HepG2 (cell line): ENCODE measurements at regions not wholly inside any gene's neighbourhood (a gene's known extent, or its start where the extent isn't known, plus 50 kb on each side); places are given as distances from the start of the nearest gene placed in this dataset.

Experiments used
- ATAC-seq: fragments of 200-7000 bp; cut with Tn5 transposase; 3 replicates; pipeline ENCODE4 v1.9.1; 2020; ENCODE audit warnings: mild to moderate bottlenecking, moderate library complexity
- BruUV-seq: library from RNA; stranded (reverse); fragments of 400-500 nt; replicated peaks from 2 replicates; lab custom pipeline; 2021; lab: Mats Ljungman, UMichigan
- CTCF ChIA-PET: fragments of 300-600 bp; formaldehyde crosslinking; extraction: SDS; loops from one replicate; lab custom pipeline; 2021; ENCODE audit warnings: low total read pairs, inconsistent platforms, low intra/inter-chr PET ratio; lab: Yijun Ruan, JAX
- POLR2A ChIA-PET: fragments of 350-600 bp; sonication (Branson Sonifier 250); formaldehyde crosslinking; loops from one replicate; lab custom pipeline; 2020; ENCODE audit warnings: antibody characterized with exemption, inconsistent platforms; lab: Yijun Ruan, JAX
- DNase-seq: peaks from one replicate; pipeline ENCODE4 v3.0.0-alpha.2; 2015; ENCODE audit warnings: low spot score
- FAIRE-seq: peaks from 3 replicates; lab custom pipeline; 2011; peaks lifted over from hg19 to GRCh38; lab: Jason Lieb, UNC
- H2AFZ ChIP-seq: one replicate; pipeline ENCODE4 v1.6.1; 2011; ENCODE audit warnings: low read length, inconsistent platforms
- H3K27ac ChIP-seq: fragments of 300-600 bp; 3 replicates; pipeline ENCODE4 v1.8.0; 2011; ENCODE audit warnings: mixed run types, mild to moderate bottlenecking, mixed read lengths, low read length, inconsistent platforms; ENCODE audit not compliant: insufficient read depth; ENCODE audit errors: extremely low read length
- H3K27me3 ChIP-seq, 2 experiments: fragments of 200-600 bp in 1 of 2; 2 replicates in 1 of 2; 3 replicates in 1 of 2; pipeline versions ENCODE4 v1.6.0 to v1.8.0; 2011; ENCODE audit warnings: low read length in 2 of 2, mild to moderate bottlenecking in 2 of 2, moderate library complexity in 2 of 2, inconsistent platforms in 1 of 2; ENCODE audit not compliant: insufficient read depth in 2 of 2, control insufficient read depth in 1 of 2
- H3K36me3 ChIP-seq, 2 experiments: fragments of 200-600 bp in 1 of 2; replicated peaks in 1 of 2; 2 replicates in 1 of 2; 3 replicates in 1 of 2; pipeline versions ENCODE4 v1.5.1 to v1.8.0; 2011; ENCODE audit warnings: low read length in 2 of 2, inconsistent platforms in 1 of 2; ENCODE audit not compliant: insufficient read depth in 2 of 2, control insufficient read depth in 1 of 2
- H3K4me1 ChIP-seq: 2 replicates; pipeline ENCODE4 v1.5.1; 2012; ENCODE audit warnings: low read length, inconsistent platforms; ENCODE audit not compliant: insufficient read depth
- H3K4me2 ChIP-seq: 2 replicates; pipeline ENCODE4 v1.6.0; 2011; ENCODE audit warnings: low read depth, low read length, inconsistent platforms
- H3K4me3 ChIP-seq, 3 experiments: fragments of 200-600 bp in 1 of 3; sonication (generic), shearing (Covaris generic) in 1 of 3; replicated peaks in 1 of 3; 2 replicates each; pipeline ENCODE4 v1.5.1; 2011 to 2016; ENCODE audit warnings: low read length in 3 of 3, inconsistent platforms in 2 of 3, low read depth in 2 of 3, mild to moderate bottlenecking in 2 of 3, control low read depth in 1 of 3, mixed read lengths in 1 of 3; ENCODE audit not compliant: insufficient read depth in 1 of 3
- H3K79me2 ChIP-seq: one replicate; pipeline ENCODE4 v1.6.1; 2011; ENCODE audit warnings: low read length, inconsistent platforms; ENCODE audit not compliant: insufficient read depth
- H3K9ac ChIP-seq: 2 replicates; pipeline ENCODE4 v1.6.0; 2011; ENCODE audit warnings: mild to moderate bottlenecking, low read depth, low read length, inconsistent platforms; ENCODE audit not compliant: insufficient read depth
- H3K9me3 ChIP-seq: 2 replicates; pipeline ENCODE4 v1.5.1; 2012; ENCODE audit warnings: mild to moderate bottlenecking, low read length
- H4K20me1 ChIP-seq: 2 replicates; pipeline ENCODE4 v1.6.0; 2011; ENCODE audit warnings: inconsistent platforms, mild to moderate bottlenecking, low read length, moderate library complexity; ENCODE audit not compliant: insufficient read depth
- AKAP8 ChIP-seq: sonication (generic); formaldehyde crosslinking; IDR thresholded peaks from 2 replicates; pipeline ENCODE4 v1.5.1; 2020; ENCODE audit warnings: mild to moderate bottlenecking, missing genetic modification reagents
- DZIP1 ChIP-seq: sonication (generic); formaldehyde crosslinking; IDR thresholded peaks from 2 replicates; pipeline ENCODE4 v1.5.0; 2020; ENCODE audit warnings: mild to moderate bottlenecking, missing genetic modification reagents
- IRF2 ChIP-seq: IDR thresholded peaks from 2 replicates; pipeline ENCODE4 v1.6.1; 2018; ENCODE audit warnings: missing genetic modification reagents, missing compliant biosample characterization
- ISL2 ChIP-seq: sonication (generic); formaldehyde crosslinking; IDR thresholded peaks from 2 replicates; pipeline ENCODE4 v1.5.0; 2020; ENCODE audit warnings: missing genetic modification reagents
- KAT8 ChIP-seq: IDR thresholded peaks from 2 replicates; pipeline ENCODE4 v1.6.1; 2016; ENCODE audit warnings: missing genetic modification reagents, missing compliant biosample characterization
- MLXIP ChIP-seq: sonication (generic); formaldehyde crosslinking; IDR thresholded peaks from 2 replicates; pipeline ENCODE4 v1.9.0; 2021; ENCODE audit warnings: missing genetic modification reagents, borderline replicate concordance
- NR1H2 ChIP-seq: sonication (generic); formaldehyde crosslinking; IDR thresholded peaks from 2 replicates; pipeline ENCODE4 v1.8.1; 2022; ENCODE audit warnings: low read depth, missing genetic modification reagents, borderline replicate concordance
- ZFP36L1 ChIP-seq: sonication (generic); formaldehyde crosslinking; IDR thresholded peaks from 2 replicates; pipeline ENCODE4 v1.8.0; 2022; ENCODE audit warnings: mild to moderate bottlenecking, missing genetic modification reagents, moderate library complexity
- ZNF264 ChIP-seq: sonication (generic); formaldehyde crosslinking; IDR thresholded peaks from 2 replicates; pipeline ENCODE4 v1.4.0; 2020; ENCODE audit warnings: missing genetic modification reagents
- ZNF543 ChIP-seq: sonication (generic); formaldehyde crosslinking; IDR thresholded peaks from 2 replicates; pipeline ENCODE4 v1.4.0; 2020; ENCODE audit warnings: mild to moderate bottlenecking, missing genetic modification reagents
- ZNF674 ChIP-seq: sonication (generic); formaldehyde crosslinking; IDR thresholded peaks from 2 replicates; pipeline ENCODE4 v1.5.0; 2020; ENCODE audit warnings: low read depth, mild to moderate bottlenecking, missing genetic modification reagents
- WGBS: methylation state at CpG from one replicate; pipeline ENCODE4 v1.1.6; 2017; ENCODE audit warnings: low lambda C conversion rate; 5-methylcytosine and 5-hydroxymethylcytosine counted together
- in situ Hi-C: cut with HindIII; loops from 2 replicates; pipeline ENCODE4 v1.10.0; 2017; ENCODE audit warnings: low pct_unique_long_range_greater_than_20kb; ENCODE audit not compliant: extremely low pct_ligation_motif_present
- intact Hi-C: fragments of 100-400 bp; cut with micrococcal nuclease; formaldehyde crosslinking; loops from one replicate; pipeline ENCODE4 v1.10.0; 2022; ENCODE audit not compliant: unreplicated experiment
- TF ChIP-seq, protein P1 (sequence below): sonication (generic); formaldehyde crosslinking; IDR thresholded peaks from 2 replicates; pipeline ENCODE4 v1.4.0; 2020; ENCODE audit warnings: missing genetic modification reagents
- TF ChIP-seq, protein P2 (sequence below): sonication (generic); formaldehyde crosslinking; IDR thresholded peaks from 2 replicates; pipeline ENCODE4 v1.8.0; 2022; ENCODE audit warnings: missing genetic modification reagents, mild to moderate bottlenecking, borderline replicate concordance

GRCh38 chr3:106022913-106023312 lies 154.1 kb upstream of the CBLB start:
- intact Hi-C loops (no loop called here), in situ Hi-C loops (no loop called here)
- H3K27me3 ChIP-seq, result no peaks in the 10 kb centered on the region
- ChIA-PET POLR2A (no interaction called here), CTCF (no interaction called here)
- no peak overlapping the region for H3K27ac ChIP-seq
- WGBS, result 44% methylated on average over 5 of the region's 5 CpGs
- DNase-seq (no peak), FAIRE-seq (no peak), ATAC-seq (no peak)
- no peak overlapping the region for H2AFZ ChIP-seq
- H3K4me2 ChIP-seq, result no peak overlapping the region
- no TSS peak for BruUV-seq
- H3K4me3 ChIP-seq, result no peak overlapping the region
- H3K4me1 ChIP-seq, result no peaks in the 10 kb centered on the region
- no peaks in the 10 kb centered on the region for H3K9me3 ChIP-seq
- H4K20me1 ChIP-seq, result no peaks in the 10 kb centered on the region
- H3K36me3 ChIP-seq, result no peaks in the 10 kb centered on the region
- TF ChIP-seq DZIP1 (CRISPR knock-in tag) (no peak), AKAP8 (CRISPR knock-in tag) (no peak), ZNF543 (CRISPR knock-in tag) (no peak), NR1H2 (CRISPR knock-in tag) (no peak), IRF2 (CRISPR knock-in tag) (no peak), MLXIP (CRISPR knock-in tag) (no peak), ZFP36L1 (CRISPR knock-in tag) (no peak), ZNF674 (CRISPR knock-in tag) (no peak), KAT8 (CRISPR knock-in tag) (no peak), ISL2 (CRISPR knock-in tag) (no peak), ZNF264 (CRISPR knock-in tag) (no peak)
- TF ChIP-seq, protein P1, sequence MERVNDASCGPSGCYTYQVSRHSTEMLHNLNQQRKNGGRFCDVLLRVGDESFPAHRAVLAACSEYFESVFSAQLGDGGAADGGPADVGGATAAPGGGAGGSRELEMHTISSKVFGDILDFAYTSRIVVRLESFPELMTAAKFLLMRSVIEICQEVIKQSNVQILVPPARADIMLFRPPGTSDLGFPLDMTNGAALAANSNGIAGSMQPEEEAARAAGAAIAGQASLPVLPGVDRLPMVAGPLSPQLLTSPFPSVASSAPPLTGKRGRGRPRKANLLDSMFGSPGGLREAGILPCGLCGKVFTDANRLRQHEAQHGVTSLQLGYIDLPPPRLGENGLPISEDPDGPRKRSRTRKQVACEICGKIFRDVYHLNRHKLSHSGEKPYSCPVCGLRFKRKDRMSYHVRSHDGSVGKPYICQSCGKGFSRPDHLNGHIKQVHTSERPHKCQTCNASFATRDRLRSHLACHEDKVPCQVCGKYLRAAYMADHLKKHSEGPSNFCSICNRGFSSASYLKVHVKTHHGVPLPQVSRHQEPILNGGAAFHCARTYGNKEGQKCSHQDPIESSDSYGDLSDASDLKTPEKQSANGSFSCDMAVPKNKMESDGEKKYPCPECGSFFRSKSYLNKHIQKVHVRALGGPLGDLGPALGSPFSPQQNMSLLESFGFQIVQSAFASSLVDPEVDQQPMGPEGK, result no peak
- TF ChIP-seq, protein P2, sequence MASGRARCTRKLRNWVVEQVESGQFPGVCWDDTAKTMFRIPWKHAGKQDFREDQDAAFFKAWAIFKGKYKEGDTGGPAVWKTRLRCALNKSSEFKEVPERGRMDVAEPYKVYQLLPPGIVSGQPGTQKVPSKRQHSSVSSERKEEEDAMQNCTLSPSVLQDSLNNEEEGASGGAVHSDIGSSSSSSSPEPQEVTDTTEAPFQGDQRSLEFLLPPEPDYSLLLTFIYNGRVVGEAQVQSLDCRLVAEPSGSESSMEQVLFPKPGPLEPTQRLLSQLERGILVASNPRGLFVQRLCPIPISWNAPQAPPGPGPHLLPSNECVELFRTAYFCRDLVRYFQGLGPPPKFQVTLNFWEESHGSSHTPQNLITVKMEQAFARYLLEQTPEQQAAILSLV (CRISPR knock-in tag), result no peak
- no peak overlapping the region for H3K9ac ChIP-seq
- H3K79me2 ChIP-seq, result no peaks in the 10 kb centered on the region
